ENCODE measurements at regions not wholly inside any gene's neighbourhood (a gene's known extent, or its start where the extent isn't known, plus 50 kb on each side); places are given as distances from the start of the nearest gene placed in this dataset.
A peak's percentile ranks its signal among the peaks of the same experiment; 100 is the strongest.

DNA sequence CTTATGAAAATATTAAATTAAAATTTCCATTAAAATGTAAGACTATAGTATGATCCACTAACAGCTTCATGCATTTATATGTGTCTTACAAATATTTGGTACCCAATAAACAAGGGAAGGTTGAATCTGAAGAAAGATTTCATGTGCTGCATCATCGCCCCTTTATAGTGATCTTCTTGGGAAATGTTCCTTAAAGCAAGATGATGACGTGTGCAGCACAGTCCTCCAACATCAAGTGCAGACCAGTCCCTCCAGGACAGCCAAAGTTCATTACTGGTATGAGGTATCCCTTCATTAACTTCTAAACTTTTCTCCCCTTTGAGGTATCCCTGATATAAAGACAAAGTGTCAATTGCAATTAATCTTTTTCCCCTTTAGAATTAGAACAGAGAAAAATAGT lies 567.0 kb downstream of the METTL15 start:
- DNase-seq (ENCODE audit: low spot score) = no peak

- peak; percentile 19 for DNase-seq (ENCODE audit: low spot score)
Observed at GRCh38 chr11:28674433-28675103, 566.4 kb downstream of the METTL15 start.

GRCh38 chr11:28673691-28674432 lies 565.7 kb downstream of the METTL15 start:
- peak; percentile 65 for DNase-seq (ENCODE audit: low spot score)

DNA sequence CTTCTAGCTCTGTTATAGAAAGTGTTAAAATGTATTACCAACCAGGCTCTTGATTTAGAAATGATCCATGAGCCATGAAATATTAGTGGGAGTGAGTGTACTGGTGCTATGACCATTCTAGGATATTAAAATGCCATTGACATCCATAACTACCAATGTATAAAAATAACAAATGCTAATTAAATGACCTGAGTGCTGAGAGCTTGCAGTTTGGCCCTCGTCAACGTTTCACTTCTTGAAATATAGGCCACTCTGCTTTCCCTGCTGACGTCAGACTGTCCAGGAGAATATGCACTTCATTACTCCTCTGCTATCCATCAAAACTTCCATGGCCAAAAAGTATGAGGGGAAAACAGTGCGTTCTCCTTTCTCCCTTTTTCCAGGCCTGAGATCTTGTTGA lies 563.1 kb downstream of the METTL15 start:
- no peak for DNase-seq (ENCODE audit: low spot score)

DNA sequence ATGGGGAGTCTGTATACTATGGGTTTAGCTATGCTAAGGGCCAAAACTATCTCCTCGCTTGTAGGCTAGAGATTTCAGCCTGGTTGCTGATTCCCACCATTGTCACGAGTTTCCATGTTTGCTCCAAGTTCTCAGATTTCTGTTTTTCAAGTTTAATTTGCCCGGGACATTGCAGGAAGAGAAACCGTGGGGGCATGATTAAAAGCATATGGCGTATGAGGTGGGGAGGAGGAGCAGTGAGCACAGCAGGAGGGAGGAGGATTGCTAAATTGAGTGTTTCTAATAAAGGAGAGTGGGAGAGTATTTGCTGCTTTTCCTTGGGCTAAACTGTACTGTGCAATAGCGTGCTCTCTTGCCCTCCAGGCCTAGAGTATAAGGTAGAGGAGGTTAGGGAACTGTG lies 558.4 kb downstream of the METTL15 start:
- DNase-seq (ENCODE audit: low spot score) = no peak

DNA sequence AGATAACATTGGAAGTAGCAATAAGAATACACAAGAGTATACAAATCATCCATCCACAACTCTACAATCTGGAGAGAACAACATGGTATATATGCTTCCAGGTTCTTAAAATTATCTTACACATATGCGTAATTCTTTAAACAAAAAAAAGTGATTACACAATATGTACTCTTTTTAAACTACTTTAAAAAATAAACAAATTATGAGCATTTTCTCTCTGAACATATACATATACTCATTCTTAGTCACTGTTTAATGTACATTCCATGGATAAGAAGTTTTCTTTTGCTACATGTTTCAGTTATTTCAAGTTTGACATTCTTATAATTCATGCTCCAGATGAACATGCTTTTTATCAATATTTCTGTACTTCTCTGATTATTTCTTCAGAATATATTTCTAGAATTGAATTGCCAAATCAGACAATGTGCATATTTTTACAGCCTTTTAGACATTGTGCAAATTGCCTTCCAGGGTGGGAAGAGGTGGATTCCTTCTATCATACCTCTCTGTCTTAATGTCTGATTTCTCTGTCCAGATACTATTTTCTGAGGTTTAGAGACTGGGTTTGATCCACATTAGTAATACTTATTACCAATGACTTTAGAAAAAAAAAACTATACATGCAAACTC lies 551.6 kb downstream of the METTL15 start:
- DNase-seq (ENCODE audit: low spot score) = no peak

- DNase-seq (ENCODE audit: low spot score) = peak; percentile 45
Observed at GRCh38 chr11:28657378-28658030, 549.3 kb downstream of the METTL15 start.

DNA sequence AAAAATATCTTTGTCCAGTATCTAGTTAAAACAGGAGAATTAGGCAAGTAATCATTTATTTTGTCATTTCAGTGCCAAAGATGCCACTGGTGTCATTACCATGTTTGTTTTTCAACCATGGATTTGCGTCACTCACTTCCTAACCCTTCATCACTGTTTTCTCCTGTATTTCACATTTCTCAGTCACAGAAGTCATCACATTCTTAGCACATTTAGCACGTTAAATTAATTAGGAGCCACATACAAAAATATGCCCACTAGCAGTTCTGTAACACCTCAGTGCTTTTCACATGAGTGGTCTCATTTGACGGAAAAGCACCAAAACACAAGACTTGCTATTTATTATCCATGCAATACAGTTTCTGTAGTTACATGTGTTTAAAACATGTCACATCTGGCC lies 546.0 kb downstream of the METTL15 start:
- DNase-seq (ENCODE audit: low spot score) = no peak

DNA sequence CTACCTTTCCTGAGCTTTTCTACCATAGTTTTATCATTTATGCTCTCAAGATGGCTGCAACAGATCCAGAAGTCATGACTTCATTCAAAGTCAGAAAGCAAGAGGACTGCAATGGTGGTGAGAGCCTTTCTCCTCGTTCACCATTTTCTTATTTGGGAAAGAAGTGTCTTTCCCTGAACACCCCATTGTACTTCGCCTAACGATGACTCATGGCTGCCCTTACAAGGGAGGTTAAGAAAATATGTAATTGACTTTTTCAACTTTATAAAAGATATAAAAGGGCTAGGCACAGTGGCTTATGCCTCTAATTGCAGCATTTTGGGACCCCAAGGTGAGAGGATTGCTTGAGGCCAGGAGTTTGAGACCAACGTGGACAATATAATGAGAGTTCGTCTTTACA lies 541.7 kb downstream of the METTL15 start:
- DNase-seq (ENCODE audit: low spot score) = no peak

GRCh38 chr11:28636566-28636965 lies 528.4 kb downstream of the METTL15 start:
- DNase-seq (ENCODE audit: low spot score) = no peak

GRCh38 chr11:28636033-28636432 lies 527.8 kb downstream of the METTL15 start:
- DNase-seq (ENCODE audit: low spot score) = no peak

GRCh38 chr11:28632338-28632737 lies 524.1 kb downstream of the METTL15 start:
- DNase-seq (ENCODE audit: low spot score) = peak; percentile 8

DNA sequence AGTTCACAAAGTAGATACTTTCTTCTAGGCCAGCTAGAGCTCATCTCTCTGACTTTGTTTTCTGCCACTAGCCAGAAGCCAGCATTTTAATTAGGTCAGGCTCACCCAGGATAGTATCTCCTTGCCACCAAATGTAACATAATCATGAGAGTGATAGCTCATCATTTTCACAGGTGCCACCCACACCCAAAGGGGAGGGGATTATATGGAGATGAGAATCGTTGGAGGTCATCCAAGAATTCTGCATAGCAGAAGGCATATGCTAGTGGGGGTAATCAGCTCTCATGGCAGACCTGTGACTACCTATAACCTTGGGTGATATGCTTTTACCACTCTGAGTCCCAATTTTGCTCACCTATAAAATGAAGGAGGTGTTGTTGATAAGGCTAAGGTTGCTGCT lies 523.0 kb downstream of the METTL15 start:
- DNase-seq (ENCODE audit: low spot score) = peak; percentile 16

DNA sequence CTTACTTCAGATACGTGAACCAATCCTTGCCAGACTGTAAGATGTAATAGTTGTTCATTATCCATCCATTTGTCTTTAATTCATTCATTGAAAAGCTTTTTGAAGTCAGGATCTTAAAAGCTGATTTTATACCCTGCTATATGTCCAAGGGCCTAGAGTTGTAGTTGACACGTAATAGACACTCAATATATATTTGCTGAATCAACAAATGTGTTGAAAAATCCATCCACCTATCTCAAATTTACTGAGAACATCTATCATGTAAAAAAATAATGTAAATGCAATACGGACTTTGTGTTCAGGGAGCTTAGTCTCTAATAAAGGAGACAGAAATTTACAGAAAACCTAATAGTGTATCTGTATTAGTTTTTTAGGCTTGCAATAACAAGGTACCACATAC lies 521.0 kb downstream of the METTL15 start:
- DNase-seq (ENCODE audit: low spot score) = no peak

GRCh38 chr11:28628412-28628811 lies 520.2 kb downstream of the METTL15 start:
- DNase-seq (ENCODE audit: low spot score) = no peak

DNA sequence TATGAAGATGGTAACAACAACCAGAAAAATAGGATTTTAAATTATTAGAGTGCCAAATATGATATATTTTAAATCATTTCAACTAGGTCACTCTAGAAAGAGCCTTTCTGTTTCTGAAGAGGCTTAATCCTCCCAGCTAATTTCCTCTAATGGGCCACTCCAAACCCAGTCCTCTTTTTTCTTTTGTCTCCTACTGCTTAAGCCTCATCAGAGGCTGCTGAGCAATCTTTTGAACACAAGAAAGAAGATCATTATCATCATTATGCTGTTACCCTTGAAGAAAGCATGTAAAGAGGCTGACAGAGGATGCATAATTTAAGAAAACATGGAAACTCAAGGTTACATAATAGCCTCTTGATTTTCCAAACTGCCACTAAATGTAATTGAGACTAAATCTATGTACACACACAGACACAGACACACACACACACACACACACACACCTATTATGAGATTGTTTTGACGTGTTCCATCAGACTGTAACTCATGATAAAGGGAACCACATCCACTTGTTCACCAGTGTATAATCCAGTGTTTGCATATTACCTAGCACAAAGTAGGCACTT lies 519.6 kb downstream of the METTL15 start:
- no peak for DNase-seq (ENCODE audit: low spot score)

GRCh38 chr11:28625532-28625931 lies 517.3 kb downstream of the METTL15 start:
- no peak for DNase-seq (ENCODE audit: low spot score)

DNA sequence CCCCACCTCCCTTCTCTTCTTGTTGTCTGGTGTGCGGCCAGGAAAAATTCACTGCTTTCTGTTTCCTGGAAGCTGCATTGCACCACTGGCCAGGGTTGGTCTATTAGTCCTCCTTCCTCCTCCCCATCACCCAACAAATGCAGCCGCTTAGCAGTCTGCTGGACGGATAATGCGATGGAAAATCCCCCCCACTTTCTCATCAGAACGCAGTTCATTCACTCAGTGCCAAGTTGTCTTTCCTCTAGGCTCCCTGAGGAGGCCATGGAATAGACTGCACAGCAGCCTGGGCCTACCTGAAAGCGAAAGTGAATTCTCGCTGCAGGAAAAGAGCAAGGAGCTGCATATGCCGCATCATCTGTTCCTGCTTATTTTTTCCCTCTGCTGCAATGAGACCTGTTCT lies 513.6 kb downstream of the METTL15 start:
- peak; percentile 34 for DNase-seq (ENCODE audit: low spot score)

DNA sequence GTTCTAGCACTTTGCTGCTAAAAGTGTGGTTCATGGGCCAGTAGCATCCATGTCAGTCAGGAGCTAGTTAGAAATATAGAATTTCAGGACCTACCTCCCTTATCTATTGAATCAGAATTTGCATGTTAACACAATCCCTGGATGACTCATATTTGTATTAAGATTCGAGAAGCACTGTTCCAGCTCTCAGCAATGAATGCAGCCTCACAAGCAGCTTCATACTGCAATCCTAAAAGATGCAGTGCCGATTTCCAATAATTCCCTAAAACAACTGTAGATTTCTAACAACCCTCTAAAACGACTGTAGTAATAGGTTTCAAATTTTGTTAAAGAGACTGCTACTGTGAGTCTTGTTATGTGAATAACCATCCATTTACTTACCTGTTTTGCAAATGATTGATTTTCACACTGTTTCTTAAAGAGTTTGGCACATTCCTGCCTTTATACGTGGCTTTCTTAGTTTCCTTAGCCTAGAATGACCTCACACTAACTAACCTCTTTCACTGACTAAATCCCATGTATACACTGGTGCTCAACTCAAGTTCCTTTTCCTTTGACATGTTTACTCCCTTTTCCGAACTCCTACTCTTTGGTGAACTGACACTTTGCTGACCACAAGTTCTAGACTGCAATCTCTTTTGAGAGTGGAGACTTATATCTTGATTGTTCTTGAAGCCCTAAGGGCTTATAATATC lies 511.8 kb downstream of the METTL15 start:
- peak; percentile 90 for DNase-seq (ENCODE audit: low spot score)

GRCh38 chr11:28618416-28618815 lies 510.2 kb downstream of the METTL15 start:
- DNase-seq (ENCODE audit: low spot score) = no peak

- DNase-seq (ENCODE audit: low spot score) = no peak
Observed at GRCh38 chr11:28616160-28616965, 508.2 kb downstream of the METTL15 start.

Data from kidney tubule cell (primary cell).